Tibial artery (tissue), 4 donors: ENCODE measurements at regions not wholly inside any gene's neighbourhood (a gene's known extent, or its start where the extent isn't known, plus 50 kb on each side); places are given as distances from the start of the nearest gene placed in this dataset.

Experiments
- DNase-seq, 2 donors: peaks; one replicate each; pipeline ENCODE4 v3.0.0-alpha.2; 2019
- H3K27ac ChIP-seq, 2 donors: fragments of 200-600 bp; sonication (generic) in 1 of 2; 1 replicate in 1 of 2; 2 replicates in 1 of 2; pipeline ENCODE4 v1.5.1; 2018 to 2019; ENCODE audit warnings: mild to moderate bottlenecking in 1 of 2
- H3K27me3 ChIP-seq, 2 donors: fragments of 200-600 bp; sonication (generic) in 1 of 2; one replicate each; pipeline versions ENCODE4 v1.5.1 to v1.6.0; 2016 to 2019
- H3K36me3 ChIP-seq, 3 donors: fragments of 200-600 bp; sonication (generic) in 2 of 3; one replicate each; pipeline ENCODE4 v1.5.1; 2016 to 2019; ENCODE audit warnings: mild to moderate bottlenecking in 2 of 3
- H3K4me1 ChIP-seq, 4 donors: fragments of 200-600 bp; sonication (generic) in 2 of 4; 1 replicate in 3 of 4; 2 replicates in 1 of 4; pipeline ENCODE4 v1.5.1; 2016 to 2019
- H3K4me3 ChIP-seq, 2 donors: fragments of 200-600 bp; sonication (generic) in 1 of 2; 1 replicate in 1 of 2; 2 replicates in 1 of 2; pipeline ENCODE4 v1.5.1; 2018 to 2019; ENCODE audit warnings: mild to moderate bottlenecking in 2 of 2
- H3K9me3 ChIP-seq, 3 donors: fragments of 200-600 bp; sonication (generic) in 1 of 3; one replicate each; pipeline ENCODE4 v1.5.1; 2016 to 2019
- intact Hi-C: fragments of 100-400 bp; cut with DNase I; formaldehyde crosslinking; loops from one replicate; pipeline ENCODE4 v1.15.0; 2023; ENCODE audit warnings: low total_unique reads
- TF ChIP-seq, protein P1 (sequence below), 2 experiments: fragments of 200-600 bp in 1 of 2; fragments of 450-650 bp in 1 of 2; IDR thresholded peaks; one replicate each; pipeline ENCODE4 v1.5.1; 2017 to 2019; ENCODE audit warnings: antibody characterized with exemption in 2 of 2, mild to moderate bottlenecking in 1 of 2, moderate library complexity in 1 of 2

DNA sequence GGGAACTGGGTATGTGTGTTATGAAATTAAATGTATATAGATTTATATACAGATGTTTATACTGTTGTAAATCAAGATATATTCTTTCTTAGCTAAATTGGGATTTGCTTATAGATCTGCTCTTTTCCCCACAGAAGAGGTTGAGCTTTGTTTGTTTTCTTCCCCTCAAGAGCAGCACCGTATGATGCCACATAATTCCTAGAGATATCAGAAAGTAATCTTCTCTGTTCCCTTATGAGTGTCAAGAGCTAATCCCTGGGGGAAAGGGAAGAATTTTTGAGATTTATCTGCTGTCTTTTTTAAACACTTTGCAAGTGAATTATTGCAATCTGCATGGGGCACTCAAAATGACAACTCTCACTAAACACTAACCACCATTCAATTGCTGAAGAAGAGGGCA is 68.7 kb upstream of the SP4 start:
- no peaks in the 10 kb centered on the region for H3K9me3 ChIP-seq
- no peak for DNase-seq
- H3K4me3 ChIP-seq: no peak overlapping the region
- no peak overlapping the region for H3K27ac ChIP-seq
- TF ChIP-seq, protein P1, sequence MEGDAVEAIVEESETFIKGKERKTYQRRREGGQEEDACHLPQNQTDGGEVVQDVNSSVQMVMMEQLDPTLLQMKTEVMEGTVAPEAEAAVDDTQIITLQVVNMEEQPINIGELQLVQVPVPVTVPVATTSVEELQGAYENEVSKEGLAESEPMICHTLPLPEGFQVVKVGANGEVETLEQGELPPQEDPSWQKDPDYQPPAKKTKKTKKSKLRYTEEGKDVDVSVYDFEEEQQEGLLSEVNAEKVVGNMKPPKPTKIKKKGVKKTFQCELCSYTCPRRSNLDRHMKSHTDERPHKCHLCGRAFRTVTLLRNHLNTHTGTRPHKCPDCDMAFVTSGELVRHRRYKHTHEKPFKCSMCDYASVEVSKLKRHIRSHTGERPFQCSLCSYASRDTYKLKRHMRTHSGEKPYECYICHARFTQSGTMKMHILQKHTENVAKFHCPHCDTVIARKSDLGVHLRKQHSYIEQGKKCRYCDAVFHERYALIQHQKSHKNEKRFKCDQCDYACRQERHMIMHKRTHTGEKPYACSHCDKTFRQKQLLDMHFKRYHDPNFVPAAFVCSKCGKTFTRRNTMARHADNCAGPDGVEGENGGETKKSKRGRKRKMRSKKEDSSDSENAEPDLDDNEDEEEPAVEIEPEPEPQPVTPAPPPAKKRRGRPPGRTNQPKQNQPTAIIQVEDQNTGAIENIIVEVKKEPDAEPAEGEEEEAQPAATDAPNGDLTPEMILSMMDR (IDR thresholded peaks at IDR 0.05): no peak
- no peaks in the 10 kb centered on the region for H3K4me1 ChIP-seq
- H3K36me3 ChIP-seq: no peaks in the 10 kb centered on the region
- H3K27me3 ChIP-seq: no peaks in the 10 kb centered on the region
- intact Hi-C loops: no loop called here

DNA sequence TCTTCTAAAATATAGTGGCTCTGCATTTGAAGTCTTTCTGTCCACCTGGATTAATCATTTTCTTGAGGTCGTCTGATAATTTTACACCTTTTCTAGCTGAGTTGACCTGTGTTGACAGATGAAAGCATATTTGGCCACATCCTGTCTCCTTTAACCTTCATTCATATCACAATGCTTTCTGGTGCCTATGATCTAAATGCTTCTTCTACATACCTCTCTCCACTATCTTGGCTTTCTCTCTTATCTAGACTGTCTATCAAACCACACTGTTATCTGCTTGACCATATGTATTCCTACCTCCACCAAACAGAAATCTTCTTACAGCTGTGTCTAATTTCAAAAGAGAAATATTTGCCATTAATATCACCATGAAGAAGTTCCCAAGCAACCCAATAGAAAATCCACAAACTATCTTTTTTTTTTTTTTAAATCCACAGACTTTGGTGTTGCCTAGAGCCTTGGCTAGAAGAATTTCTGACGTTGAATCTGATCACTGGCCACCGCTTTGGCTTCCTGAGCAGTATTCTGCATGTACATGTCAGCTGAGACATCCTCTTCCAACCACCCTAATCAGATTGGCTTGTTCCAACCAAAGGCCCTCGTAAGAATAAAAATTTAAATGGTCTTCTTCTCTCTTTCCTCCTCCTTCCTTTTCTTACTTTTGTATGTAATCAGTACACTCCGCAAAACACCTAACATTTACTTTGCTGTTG is 66.3 kb upstream of the SP4 start:
- Histone ChIP-seq H3K27ac (no peak overlapping the region), H3K27me3 (no peaks in the 10 kb centered on the region), H3K9me3 (peaks cover 0 to 9% (median 0%) of the 10 kb centered on the region in 3 donors), H3K4me1 (no peaks in the 10 kb centered on the region), H3K4me3 (no peak overlapping the region), H3K36me3 (no peaks in the 10 kb centered on the region)
- DNase-seq: no peak
- TF ChIP-seq, protein P1 (IDR thresholded peaks at IDR 0.05): no peak
- intact Hi-C loops: no loop called here

DNA sequence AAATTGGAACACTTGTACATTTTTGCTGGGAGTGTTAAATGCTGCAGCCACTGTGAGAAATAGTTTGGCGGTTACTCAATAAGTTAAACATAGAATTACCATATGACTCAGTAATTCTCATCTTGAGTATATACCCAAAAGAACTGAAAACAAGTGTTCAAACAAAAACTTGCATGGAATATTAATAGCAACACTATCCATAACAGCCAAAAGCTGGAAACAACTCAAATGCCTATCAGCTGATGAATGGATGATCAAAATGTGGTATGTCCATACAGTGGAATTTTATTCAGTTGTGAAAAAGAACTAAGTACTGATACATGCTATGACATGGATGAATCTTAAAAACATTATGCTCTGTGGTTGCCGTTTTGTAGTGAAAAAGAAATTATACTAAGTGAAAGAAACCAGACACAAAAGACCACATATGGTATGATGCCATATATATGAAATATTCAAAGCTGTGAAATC is 63.0 kb upstream of the SP4 start:
- H3K27me3 ChIP-seq: no peaks in the 10 kb centered on the region
- peaks cover 0 to 9% (median 0%) of the 10 kb centered on the region in 3 donors for H3K9me3 ChIP-seq
- H3K4me3 ChIP-seq: no peak overlapping the region
- DNase-seq: no peak
- H3K4me1 ChIP-seq: no peaks in the 10 kb centered on the region
- TF ChIP-seq, protein P1 (IDR thresholded peaks at IDR 0.05): no peak
- intact Hi-C loops: no loop called here
- H3K36me3 ChIP-seq: no peaks in the 10 kb centered on the region
- H3K27ac ChIP-seq: no peak overlapping the region

- H3K4me1 ChIP-seq: no peaks in the 10 kb centered on the region
- H3K27me3 ChIP-seq: no peaks in the 10 kb centered on the region
- H3K36me3 ChIP-seq: no peaks in the 10 kb centered on the region
- intact Hi-C loops: no loop called here
- H3K4me3 ChIP-seq: no peak overlapping the region
- TF ChIP-seq, protein P1 (IDR thresholded peaks at IDR 0.05): no peak
- no peak for DNase-seq
- peaks cover 0 to 9% (median 0%) of the 10 kb centered on the region in 3 donors for H3K9me3 ChIP-seq
- H3K27ac ChIP-seq: no peak overlapping the region
These were observed 61.8 kb upstream of the SP4 start for GRCh38 chr7:21365866-21366624.

DNA sequence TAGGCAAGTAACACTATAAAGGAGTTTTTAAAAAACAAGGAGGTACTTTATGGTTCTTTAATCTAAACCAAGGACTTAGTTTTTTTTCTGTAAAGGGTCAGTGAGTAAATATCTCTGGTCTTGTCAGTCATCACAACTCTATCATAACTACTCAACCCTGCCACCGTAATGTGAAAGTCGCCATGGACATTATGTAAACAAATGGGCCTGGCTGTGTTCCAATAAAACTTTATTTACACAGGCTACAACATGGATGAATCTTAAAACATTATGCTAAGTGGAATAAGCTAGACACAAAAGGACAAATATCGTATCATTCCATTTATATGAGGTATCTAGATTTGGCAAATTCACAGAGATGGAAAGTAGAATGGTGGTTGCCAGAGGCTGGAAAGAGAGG is 60.8 kb upstream of the SP4 start:
- intact Hi-C loops: no loop called here
- H3K27me3 ChIP-seq: no peaks in the 10 kb centered on the region
- no peak overlapping the region for H3K4me3 ChIP-seq
- peaks cover 0 to 9% (median 0%) of the 10 kb centered on the region in 3 donors for H3K9me3 ChIP-seq
- H3K4me1 ChIP-seq: no peaks in the 10 kb centered on the region
- no peak overlapping the region for H3K27ac ChIP-seq
- no peaks in the 10 kb centered on the region for H3K36me3 ChIP-seq
- DNase-seq: no peak
- TF ChIP-seq, protein P1 (IDR thresholded peaks at IDR 0.05): no peak
